CD4-positive, alpha-beta T cell treated with Interleukin-4 for 4 hours (primary cell): ENCODE measurements at regions not wholly inside any gene's neighbourhood (a gene's known extent, or its start where the extent isn't known, plus 50 kb on each side); places are given as distances from the start of the nearest gene placed in this dataset.
A peak's percentile ranks its signal among the peaks of the same experiment; 100 is the strongest.
"Not testable (repeated sequence)": the region's sequence is repeated elsewhere in the genome, so short reads cannot be mapped to it uniquely, and the experiment has no call there.

ENCODE experiments used
- DNase-seq: peaks from one replicate; pipeline ENCODE4 v3.0.0-alpha.2; 2020

DNA sequence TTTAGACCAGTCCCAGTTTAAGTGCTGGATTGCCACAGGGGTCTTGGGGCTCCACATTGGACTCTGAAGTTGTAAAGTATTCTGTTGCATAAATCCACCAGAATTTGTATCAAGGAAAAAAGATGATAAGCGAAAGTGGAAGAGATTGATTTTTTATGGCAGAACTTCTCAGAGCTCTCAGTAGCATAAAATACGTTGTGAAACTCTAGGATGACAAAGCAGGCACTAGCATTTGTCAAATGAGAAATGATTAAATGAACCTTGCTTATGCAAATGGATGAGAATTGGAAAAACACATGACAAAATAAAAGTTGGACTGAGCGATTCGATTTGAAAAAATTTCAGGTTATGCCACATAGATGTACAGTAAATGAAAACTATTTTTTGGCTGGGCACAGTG is 253.8 kb upstream of the RAB4A start:
- no peak for DNase-seq

DNA sequence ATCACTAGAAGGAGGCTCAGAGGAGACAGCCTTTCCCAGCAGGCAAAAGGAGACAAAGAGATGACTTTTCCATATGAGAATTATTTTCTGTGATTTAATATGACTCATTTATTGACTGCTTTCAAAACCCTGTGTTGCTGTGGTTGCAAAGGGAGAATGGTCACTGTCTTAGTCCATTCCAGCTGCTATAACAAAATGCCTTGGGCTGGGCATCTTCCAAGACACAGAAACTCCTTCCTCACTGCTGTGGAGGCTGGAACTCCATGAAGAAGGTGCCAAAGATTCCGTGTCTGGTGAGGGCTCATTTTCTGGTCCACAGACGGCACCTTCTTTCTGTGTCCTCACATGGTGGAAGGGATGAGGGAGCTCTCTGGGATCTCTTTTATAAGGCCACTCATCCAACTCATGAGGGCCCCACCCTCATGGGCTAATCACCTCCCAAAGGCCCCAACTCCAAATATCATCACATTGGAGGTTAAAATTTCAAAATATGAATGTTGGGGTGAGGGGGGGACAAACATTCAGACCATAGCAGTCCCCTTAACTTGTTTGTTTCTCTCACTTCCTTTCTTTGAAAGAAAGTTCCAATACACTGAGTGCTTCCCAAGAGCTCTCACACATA is 252.1 kb upstream of the RAB4A start:
- DNase-seq, result no peak

DNA sequence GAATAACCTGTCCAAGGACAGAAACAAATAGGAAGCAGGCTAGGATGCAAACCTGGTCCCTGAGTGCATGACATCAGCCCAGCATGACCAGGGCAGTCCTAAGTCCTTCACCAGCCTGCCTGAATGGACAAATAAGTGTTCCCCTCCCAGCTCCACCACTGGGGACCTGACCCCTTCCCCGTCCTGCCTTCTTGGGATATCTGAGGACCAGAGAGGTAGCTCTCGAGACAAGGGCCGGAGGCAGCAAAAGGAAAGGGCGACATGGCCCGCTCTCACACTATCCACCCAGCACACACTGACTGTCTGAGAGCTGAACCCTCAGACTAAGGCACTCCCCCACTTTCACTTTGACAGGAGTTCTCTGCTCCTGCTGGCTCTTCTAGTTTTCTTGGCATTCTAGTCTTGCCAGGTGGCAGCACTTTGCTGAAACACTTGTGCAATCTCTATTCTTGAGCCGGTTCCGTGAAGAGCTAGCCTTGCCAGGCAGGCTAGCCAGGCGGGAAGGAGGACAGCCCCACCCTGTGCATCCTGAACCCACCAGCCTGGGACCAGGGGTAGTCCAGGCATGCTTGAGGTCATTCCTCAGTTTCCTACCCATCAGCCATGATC is 251.1 kb upstream of the RAB4A start:
- no peak for DNase-seq

DNA sequence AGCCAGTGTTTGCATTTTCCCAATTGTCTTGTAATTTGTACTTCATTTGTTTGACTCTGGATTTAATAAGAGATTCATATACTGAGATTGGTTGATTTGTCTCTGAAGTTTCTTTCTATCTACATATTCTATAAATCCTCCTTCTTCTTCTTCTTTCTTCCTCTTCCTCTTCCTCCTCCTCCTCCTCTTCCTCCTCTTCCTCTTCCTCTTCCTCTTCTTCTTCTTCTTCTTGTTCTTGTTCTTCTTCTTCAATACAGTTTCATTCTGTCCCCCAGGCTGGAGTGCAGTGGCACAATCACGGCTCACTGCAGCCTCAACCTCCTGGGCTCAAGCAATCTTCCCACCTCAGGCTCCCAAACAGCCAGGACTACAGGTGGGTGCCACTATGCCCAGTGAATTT is 249.9 kb upstream of the RAB4A start:
- DNase-seq, result not testable (repeated sequence)

DNA sequence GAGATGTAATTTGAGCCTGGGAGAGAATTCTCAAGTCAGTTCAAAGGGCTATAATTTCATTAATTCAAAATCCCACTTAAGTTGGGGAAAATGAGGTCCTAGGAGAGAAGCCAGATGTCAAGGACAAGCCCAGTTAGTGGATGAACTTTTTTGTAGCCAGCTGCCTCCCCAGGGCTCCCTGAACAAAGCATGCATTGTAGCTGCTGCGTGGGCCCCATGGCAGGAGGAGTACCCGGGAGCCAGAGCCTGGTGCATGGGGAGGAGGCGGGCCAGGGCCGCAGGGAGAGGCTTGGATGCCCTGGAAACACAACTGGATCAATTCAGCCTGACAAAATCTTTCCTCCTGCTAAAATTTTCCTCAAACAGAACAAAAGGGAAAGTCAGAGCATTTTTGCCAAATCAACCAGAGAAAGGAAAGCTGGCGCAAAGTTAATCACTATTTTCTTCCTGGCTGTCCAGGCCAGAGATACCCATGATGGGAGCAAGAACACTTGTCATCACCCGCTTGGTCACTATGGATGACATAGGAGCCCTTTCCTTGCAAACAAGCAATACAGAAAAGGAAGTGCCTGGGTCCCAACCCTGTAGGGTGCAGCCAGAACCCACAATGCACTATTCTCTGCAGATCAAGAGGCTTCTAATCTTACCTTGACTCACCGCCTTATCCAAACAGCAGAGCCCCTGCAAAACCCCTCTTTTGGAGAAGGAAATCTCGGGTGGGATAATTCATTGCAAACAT is 248.1 kb upstream of the RAB4A start:
- DNase-seq, result no peak

DNA sequence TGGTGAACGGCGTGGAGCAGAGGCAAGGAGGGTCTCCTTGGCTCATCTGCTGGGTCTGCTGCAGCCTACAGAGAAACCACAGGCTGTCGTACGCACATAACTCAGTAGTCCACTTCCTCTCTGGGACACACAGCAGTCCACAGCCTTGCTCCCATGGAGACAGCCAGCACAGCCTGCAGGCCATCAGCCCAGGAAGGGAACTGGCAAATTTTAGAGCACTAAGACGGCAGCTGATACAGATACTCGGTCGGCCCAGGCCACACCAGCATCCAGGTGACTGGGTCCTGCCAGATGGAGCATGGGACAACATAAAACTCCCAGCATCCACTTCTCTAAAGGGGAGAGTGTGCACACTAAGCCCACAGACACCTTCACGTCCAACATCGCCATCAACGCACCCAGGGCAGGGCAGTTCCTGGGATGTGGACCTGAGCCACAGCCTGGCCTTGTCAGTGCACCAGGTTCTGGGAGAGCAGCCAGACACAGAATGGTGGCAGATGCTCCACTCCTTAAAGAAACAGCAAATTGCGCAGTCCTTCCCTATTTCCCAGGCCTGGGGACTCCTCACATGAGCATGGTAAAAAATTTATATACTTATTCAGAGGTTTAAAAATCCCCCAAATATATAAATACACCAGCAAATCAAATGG is 247.1 kb upstream of the RAB4A start:
- no peak for DNase-seq

DNA sequence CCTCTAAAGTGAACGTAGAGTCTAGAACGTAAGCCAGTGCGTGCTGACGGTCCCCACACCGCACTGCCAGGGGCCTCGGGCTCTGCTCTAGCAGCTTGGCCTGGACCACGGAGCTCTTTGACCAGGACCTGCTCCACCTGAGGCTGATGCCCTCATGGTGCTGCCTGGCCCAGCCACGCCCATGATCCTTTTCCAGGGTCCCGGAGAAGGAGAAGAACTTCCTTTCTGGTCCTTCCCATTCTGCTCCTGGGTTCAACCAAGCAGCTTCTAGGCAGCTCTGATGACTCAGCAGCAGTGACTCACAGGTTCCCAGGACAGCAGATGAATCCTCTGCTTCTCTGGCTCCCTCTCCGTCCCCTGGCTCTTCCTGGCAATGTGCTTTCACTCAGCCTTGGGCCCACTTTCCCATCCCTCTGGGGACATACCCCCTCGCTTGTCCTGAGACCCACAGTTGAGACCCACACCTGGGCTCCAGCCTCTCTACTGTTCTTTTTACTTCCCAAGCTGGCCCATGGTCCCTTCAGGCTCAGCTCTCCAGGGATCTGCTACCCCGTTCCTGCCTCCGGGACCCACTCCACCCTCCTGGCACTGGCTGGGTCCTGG is 246.3 kb upstream of the RAB4A start:
- no peak for DNase-seq

DNA sequence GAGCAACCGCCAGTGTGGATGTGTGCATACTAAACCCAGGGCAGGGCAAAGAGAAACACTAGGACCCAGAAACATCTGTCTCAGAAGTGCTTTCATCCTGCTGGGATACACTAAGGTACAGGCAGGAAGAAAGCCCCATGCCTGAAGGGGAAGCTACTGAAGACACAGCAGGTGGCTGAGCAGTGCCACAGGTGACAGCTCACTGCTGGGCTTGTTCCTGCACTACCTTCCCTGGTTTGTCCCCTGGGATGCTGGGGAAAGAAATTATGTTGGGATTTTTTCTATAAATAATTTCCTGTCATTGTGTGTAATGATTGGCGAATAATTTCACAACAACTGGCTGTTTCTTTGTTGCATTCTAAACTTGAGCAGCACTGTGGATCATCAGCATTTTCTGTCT is 245.3 kb upstream of the RAB4A start:
- no peak for DNase-seq

DNA sequence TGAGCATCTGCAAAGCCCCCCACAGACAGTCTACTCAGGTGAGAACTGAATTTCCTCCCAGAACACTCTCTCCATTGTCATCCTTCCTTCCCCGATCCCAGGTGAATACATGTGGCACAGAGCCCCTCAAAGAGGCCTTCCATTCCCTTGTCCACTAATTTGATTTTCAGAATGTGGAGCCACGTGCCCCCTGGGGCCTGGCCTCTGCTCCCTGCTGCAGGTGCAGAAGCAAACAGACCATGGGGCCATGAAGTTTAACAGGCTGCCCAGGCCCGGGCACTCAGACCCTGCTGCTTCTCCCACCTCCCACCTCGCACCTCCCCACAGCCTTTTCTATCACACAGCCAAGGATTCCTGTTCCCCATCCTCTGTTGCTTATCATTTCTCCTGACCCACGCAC is 243.8 kb upstream of the RAB4A start:
- DNase-seq, result no peak

DNA sequence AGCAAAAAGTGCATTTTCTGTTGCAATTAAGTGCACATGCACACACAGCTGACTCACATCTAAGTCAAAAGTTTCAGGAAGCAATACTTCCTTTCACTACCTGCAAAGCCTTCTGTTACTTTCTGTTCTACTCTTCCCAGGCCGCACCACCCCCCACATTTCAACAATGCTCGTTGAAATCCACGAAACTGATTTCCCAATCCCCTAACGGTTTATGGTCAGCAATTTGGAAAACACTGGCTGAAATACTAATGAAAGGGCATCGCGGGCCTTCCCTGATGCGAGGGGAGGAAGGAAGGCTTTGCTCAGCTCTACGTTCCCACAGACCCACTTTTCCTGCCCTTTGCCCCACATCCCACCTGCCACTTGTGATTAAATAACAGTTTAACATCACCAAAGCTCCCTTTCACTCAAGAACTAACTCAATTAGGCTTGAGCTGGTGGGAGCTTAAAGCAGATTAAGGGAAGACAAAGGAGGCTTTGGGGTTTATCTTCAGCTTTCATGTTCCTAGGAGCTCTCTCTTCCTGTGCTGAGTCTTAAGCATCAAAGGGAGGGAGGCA is 243.2 kb upstream of the RAB4A start:
- DNase-seq, result peak; percentile 30

DNA sequence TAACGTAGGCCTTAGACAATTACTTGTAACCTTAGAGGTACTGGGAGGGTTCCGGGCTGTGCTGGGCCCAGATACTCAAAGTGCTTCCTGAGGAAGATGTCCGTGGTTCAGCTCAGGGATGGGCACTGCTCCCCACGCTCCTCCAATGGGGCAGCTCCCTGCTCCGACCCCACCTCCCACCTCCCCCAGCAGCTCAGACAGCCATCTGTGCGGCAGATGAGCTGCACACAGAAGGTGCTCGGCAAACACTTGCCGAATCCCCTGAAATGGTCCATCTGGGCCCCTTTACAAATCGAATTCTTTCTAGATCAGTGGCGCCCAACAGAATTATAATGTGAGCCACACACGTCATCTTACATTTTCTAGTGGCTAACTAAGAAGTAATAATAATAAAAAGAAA is 242.4 kb upstream of the RAB4A start:
- DNase-seq, result no peak

DNA sequence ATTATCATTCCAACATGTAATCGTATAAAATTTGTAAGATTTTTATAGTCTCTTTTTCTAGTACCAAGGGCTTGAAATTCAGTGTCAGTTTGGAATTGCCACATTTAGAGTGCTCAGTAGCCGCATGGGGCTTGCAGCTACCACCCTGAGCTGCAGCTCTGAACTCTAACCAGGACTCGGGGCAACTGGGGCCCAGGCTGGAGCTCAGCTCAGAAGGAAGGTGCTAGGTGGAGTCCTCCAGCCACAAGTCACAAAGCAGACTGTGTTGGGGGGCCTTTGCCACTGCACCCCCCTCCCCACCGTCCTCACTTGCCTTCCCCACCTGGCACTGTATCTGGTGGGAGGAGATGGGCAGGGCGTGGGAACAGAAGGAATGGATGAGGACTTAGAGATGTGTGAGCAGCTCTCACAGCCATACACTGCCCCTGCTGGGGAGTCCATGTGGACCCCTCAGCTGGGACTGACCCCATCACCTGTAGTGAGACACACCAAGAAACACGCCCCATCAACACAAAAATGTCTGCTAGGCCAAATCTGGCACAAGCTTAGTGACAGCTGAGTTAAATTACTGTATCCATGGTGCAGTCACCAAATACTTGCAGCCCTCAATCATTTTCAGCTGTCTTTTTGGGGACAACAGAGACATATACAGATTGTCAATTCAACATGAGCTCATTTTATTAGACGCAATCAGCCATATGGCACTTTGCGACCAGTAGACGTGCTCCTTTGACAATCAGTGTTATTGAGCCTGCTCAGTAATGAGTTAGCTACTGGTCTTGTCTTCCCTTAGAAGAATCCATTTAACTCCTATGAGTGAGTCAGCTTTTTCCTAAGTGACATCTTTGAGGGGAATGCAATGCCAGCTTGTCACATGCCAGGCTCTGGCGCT is 241.7 kb upstream of the RAB4A start:
- no peak for DNase-seq

DNA sequence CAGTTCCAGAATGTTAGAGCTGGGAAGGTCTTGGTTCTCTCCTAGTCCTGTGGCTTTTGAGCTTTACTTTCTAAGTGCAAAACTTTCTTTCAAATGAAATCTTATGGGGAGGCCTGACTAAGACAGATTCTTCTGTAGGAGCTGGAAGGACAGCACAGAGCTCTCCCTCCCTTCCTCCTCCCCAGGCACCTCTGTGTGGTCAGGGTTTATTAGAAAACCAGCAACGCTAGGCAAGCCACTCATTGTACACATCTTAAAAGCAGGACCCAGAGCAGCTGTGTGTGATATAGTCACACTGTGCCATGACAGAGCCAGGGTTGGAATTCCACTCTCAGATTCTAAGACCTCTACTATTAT is 241.1 kb upstream of the RAB4A start:
- no peak for DNase-seq

DNA sequence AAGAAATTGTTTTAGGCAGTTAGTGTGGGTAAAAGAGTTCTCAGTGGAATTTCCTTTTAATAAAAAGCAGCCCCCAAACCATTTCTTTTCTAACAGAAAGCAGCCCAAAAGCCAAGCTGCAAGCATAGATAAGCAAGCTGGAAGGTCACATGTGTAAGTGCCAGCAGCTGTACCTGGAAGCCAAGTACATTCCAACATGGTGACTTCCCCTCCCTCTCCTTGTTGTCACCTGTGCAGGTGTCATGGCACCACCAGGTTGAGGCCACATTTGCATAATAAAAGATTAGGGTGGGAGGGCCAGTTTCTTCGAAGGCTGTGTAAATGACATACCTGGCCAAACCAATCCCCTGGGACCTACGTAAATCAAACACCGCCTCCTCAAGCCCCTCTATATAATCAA is 240.3 kb upstream of the RAB4A start:
- no peak for DNase-seq

DNA sequence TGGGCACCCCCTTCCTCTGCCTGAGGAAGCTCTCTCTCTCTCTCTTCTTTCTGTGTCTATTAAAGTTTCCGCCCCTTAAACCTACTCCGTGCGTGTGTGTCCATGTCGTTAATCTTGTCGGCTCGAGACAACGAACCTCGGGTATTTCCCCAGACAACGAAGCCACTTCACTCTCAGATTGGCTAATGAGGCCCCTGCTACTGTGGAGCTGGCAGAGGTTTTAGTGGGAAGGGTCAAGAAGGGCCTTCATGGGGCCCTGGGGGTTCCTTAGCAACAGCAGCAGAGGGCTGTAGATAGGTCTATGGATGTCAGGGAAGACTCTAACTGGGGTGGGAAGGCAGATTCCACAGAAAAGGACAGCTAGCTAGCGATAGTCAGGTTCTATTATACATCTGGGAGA is 239.8 kb upstream of the RAB4A start:
- DNase-seq, result no peak

DNA sequence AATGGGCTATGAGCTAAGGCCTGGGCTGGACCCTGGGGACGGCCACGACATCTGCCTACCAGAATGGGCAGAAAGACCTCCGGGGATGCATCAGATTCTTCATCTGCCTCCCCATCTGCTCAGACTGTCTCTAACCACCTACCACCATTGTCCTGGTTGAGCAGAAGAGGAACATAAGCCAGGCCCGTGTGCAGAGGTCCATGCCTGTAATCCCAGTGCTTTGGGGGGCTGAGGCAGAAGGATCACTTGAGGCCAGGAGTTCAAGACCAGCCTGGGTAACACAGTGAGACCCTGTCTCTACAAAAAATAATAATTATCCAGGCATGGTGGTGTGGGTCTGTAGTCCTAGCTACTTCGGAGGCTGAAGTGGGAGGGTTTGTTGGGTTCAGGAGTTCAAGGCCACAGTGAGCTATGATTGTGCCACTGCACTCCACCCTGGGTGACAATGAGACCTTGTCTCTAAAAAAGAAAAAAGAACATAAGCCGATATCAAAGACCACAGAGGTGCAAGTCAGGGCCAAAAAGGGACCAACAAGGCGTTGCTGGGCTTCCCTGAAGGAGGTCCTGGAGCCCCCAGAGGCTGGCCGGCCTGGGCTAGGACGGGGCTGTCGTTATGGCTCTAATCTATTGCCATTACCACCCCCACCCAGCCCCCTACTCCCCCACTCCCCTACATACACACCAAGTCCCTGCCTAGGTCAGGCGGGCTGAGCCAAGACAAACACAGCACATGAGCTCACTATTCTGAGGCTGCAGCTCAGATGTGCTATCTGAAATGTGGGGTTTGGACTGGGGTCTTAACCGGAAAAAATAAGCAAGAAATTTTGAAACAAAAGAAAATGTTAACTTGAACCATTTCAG is 239.2 kb upstream of the RAB4A start:
- DNase-seq, result no peak

DNA sequence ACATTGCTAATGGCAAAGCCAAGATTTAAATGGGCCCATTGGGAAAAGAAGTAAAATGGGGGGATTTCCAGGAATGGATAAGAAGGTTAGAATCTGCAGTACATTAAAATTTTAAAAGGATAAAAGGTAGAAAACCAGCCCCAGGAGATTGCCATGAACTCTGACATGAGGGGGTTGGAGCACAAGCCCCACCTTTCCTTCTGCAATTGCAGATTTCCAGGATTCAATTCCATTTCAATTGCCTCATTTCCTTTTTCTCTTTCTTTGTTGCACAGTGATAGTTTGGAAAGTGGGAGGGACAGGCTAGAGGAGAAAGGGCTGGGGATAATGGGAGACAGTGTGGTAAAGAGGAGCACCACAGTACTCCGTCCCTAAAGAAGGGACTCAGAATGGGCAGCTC is 238.5 kb upstream of the RAB4A start:
- DNase-seq, result no peak

DNA sequence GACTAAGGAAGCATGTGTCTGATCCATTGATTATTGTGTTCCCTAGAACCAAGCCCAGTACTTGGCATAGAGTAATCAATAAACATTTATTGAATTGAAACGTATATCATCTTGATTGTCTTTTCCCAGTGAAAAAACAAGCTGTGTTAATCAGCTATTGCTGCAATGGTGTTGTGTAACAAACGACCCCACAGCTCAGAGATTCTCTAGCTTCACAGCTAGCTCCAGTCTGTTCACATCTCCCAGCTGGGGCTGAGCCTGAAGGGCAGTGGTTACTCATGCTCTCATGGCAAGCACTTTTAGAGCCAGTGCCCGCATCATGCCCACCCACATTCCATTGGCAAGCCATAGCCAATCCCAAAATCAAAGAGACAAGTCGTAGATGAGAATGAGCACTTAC is 237.4 kb upstream of the RAB4A start:
- DNase-seq, result no peak

DNA sequence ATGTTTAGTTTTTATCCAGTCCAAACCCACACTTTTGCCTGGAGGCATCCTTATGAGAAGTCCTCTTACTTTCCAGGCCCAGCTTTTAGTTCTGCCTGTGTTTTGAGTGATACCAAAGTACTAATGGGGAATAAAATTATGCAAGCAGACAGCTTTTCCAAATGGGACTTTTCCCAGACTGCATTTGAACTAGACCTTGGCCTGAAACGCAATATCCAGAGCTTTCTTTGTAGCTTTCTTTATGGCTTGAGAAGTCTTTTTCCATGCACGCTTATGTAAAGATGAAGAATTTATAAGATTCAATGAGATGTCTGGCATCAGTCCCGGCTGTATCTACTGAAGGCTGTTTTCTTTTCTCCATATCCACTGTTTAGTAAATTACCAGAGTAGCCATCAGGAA is 236.6 kb upstream of the RAB4A start:
- no peak for DNase-seq

DNA sequence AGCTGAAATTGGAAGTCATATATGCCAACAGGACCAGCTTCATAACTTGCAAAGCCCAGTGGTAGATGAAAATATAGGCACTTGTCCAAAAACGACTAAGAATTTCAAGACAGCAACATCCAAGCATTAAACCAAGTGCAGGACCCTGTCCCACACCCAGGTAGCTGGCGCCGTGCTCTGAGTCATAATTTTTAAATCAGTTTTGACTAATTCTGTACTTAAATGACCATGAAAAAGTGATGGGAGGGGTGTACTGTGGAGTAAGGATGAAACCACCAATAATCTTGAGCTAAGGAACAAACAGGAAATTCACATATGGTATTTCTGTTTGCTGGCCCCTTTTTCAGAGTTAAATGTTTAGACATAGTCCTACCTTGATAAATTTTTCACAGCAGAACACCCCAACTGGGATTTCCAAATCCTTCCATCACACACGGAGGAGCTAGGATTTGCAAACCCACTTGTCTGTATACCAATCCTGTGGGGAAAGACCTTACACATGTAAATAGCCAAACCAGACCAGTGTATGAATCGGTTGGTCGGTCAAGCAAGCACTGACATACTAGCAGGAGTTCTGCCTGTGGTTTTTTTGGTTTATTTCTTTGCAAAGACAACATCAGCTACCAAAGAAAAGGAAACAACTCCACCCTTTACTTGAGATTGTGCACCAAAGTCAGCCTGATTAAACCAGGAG is 235.7 kb upstream of the RAB4A start:
- no peak for DNase-seq

DNA sequence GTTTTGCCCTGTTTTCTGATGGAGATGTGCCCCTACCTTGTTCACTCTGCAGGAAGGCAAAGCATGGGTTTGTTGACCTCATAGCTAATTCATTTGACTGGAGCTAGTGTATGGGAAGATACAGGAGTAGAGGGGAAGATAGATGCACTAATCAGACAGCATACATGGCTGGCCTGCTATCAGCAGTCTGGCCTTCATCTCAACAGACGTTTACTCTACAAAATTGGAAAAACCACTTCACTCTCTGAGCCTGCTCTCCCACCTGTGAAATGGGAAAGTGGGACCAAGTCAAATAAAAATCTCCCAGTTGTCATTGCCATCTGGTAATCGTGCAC is 235.2 kb upstream of the RAB4A start:
- DNase-seq, result no peak
